ENCODE measurements at regions not wholly inside any gene's neighbourhood (a gene's known extent, or its start where the extent isn't known, plus 50 kb on each side); places are given as distances from the start of the nearest gene placed in this dataset.
"Not testable (repeated sequence)": the region's sequence is repeated elsewhere in the genome, so short reads cannot be mapped to it uniquely, and the experiment has no call there.

DNA sequence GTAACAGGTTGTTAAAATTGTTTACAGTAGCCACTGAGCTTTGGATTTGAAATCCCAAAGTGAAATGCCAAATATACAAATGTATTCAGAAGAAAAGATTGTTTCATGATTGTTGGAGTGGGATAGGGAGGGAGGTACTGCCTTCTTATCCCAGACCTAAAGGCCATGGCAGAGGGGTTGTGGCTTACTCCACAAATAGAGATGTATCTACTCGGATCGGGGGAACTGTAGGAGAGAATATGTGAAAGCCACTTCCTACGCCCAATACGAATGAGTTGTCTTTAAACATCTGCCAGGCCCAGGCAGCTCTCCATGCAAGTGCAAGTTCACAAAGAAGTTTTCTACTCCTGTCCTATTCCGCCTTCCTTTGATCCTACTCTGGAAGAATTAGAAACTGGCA is 150.2 kb upstream of the PRSS12 start:
- not testable (repeated sequence) for H3K4me3 ChIP-seq (ENCODE audit: low read length)

- not testable (repeated sequence) for H3K4me3 ChIP-seq (ENCODE audit: low read length)
Measured at GRCh38 chr4:118504927-118505326, 152.1 kb upstream of the PRSS12 start.

- H3K4me3 ChIP-seq (ENCODE audit: low read length): not testable (repeated sequence)
Measured at GRCh38 chr4:118505491-118505890, 152.7 kb upstream of the PRSS12 start.

GRCh38 chr4:118512870-118513269 is 160.1 kb upstream of the PRSS12 start:
- not testable (repeated sequence) for H3K4me3 ChIP-seq (ENCODE audit: low read length)

- H3K4me3 ChIP-seq (ENCODE audit: low read length): not testable (repeated sequence)
Measured at GRCh38 chr4:118514332-118514731, 161.5 kb upstream of the PRSS12 start.

DNA sequence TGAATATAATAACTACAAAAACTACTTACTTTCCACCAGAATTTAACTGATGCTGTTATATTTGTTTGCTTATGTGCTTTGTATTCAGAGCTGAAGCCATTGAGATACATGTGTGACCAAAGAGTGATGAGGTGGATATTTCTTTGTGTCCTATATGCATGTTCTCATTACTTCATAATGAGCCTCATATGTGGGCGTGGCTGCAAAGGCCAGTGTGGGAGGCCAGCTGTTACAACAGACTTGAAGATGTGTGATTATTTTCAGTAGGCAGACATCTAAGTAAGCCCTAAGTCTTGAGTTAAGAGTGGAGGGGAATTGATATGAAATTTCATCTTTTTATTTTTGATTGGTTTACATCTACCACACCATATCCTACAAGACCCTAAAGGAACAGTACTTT is 163.3 kb upstream of the PRSS12 start:
- not testable (repeated sequence) for H3K4me3 ChIP-seq (ENCODE audit: low read length)

GRCh38 chr4:118530107-118530506 is 155.1 kb upstream of the METTL14 start:
- H3K4me3 ChIP-seq (ENCODE audit: low read length): not testable (repeated sequence)

- not testable (repeated sequence) for H3K4me3 ChIP-seq (ENCODE audit: low read length)
Measured at GRCh38 chr4:118531947-118532346, 153.2 kb upstream of the METTL14 start.

GRCh38 chr4:118535788-118536187 is 149.4 kb upstream of the METTL14 start:
- H3K4me3 ChIP-seq (ENCODE audit: low read length): not testable (repeated sequence)

DNA sequence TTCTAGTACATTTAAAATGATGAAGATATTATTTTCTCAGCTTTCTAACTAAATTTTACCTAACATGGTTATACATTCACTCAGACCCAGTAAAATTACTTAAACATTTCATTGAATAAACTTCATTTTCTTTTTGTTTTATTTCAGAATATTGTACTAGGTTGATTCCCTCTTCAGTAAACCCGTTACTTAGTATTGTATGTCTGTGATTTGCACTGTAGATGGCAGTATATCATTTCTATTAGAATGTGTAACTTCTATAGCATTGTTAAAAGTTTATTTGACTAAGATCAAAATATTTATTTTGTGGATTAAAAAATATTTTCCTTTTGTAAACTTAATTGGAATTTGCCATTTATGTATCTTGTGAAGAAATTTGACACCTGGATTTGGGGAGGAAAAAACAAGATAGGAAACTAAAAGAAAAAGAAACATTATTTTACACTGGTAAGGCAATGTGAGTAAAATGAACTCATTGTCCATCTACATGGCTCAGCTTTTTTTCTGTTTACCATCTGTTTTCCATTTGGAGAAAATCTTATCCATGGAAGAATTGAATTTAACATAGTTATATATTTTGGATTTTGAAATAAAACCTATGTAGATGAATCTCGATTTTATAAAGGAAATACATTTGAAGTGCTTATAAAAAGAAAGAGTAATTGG is 145.6 kb upstream of the METTL14 start:
- H3K4me3 ChIP-seq (ENCODE audit: low read length): not testable (repeated sequence)

DNA sequence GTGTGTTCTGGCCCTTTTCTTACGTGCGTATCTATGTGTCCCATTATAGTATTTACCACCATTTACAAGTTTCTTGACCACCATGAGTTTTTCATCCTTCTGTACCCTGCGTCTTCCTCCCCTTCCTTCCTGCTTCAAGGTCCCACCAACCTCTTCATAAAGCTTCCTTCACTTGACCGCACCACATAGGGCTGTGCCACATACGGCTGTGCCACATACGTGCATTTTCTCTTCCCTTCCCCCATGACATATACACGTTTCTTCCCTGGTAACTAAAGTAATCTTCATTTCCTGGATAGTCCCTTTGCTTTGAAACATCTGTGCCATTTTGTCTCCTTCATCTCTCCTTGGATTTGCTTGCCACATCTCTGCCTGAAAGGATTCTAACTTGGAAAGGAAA is 128.6 kb upstream of the METTL14 start:
- not testable (repeated sequence) for H3K4me3 ChIP-seq (ENCODE audit: low read length)

DNA sequence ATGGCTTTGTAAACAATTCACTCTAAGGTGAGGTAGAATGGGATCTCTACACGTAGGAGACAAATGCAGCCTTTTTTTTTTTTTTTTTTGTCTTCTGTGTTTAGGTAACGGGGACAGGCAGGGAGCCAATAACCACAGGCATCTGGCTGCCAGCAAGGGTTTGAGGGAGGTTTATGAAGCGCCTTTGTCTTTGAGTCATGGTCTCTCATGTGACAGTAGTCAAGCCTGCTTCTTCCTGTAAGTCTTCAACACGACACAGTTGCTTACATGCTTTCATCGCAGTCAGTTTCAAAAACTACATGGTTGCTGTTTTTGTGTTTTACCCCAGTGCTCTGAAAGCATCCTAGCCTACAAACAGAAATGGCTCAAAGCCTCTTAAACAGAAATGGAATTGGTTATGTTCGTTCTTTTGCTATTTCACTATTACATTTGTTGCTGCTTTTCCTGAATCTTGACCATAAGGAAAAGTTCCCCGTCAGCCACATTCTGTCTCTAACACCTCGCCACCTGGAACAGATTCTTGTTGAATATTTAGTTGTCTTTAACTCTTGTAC is 127.8 kb upstream of the METTL14 start:
- no peak overlapping the region for H3K4me3 ChIP-seq (ENCODE audit: low read length)
- TF ChIP-seq ZNF274 (IDR thresholded peaks at IDR 0.05; ENCODE audit: low read depth, low read length): no peak

DNA sequence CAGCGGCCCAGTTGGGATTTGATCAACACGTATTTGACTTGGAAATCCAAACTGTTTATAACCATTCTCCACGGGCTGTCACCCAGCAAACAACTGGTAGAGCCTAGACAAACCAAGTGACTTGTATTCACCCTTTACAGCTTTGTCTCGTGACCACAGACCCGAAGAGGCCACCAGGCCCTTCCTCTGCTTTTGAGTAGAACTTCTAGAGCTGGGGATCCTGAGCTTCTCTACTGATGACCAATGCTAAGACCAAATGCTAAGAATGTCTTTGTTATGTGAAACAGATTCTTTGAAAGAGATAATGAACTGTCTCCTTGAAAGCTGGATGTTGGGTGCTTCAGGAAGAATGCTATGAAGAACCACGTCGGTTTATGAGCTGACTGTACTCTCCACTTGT is 127.0 kb upstream of the METTL14 start:
- H3K4me3 ChIP-seq (ENCODE audit: low read length): not testable (repeated sequence)

DNA sequence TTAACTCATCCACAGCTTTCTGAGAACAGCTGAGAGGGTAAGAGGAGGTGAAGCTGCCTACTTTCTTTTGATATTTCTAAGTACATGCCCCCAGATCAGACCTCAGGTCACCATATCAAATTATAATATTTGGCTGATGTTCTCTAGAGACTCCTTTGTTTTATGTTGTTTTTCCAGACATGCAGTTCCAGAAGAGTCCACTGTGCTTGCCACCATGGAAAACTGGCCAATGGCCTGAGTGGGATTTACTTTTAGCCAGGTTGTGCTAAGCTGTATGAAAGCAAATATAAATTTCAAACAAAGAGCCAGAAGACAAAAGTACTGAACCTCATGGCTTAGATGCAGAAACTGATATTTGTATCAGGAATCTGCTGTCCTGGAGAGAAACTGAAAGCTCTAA is 123.6 kb upstream of the METTL14 start:
- H3K4me3 ChIP-seq (ENCODE audit: low read length): not testable (repeated sequence)

- H3K4me3 ChIP-seq (ENCODE audit: low read length): not testable (repeated sequence)
Measured at GRCh38 chr4:118566003-118566513, 119.1 kb upstream of the METTL14 start.

DNA sequence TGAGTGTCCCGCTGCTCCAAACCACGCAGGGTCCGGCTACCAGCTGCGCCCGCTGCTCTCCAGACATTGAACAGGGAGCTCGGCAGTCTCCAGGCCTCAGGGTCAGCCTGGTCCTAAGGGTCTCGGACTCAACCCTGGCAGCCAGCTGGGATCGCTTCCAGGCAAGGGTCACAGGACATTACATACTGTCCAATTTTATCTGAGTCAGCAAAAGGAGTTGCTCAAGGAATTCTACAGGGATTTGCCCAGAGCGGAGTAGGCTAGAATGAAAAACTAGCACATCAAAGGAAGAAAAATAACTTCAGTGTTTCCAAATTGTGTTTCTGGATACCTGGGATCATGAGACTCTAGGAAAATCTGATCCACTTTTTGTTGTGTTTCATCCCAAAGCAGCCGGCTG is 112.2 kb upstream of the METTL14 start:
- not testable (repeated sequence) for H3K4me3 ChIP-seq (ENCODE audit: low read length)

DNA sequence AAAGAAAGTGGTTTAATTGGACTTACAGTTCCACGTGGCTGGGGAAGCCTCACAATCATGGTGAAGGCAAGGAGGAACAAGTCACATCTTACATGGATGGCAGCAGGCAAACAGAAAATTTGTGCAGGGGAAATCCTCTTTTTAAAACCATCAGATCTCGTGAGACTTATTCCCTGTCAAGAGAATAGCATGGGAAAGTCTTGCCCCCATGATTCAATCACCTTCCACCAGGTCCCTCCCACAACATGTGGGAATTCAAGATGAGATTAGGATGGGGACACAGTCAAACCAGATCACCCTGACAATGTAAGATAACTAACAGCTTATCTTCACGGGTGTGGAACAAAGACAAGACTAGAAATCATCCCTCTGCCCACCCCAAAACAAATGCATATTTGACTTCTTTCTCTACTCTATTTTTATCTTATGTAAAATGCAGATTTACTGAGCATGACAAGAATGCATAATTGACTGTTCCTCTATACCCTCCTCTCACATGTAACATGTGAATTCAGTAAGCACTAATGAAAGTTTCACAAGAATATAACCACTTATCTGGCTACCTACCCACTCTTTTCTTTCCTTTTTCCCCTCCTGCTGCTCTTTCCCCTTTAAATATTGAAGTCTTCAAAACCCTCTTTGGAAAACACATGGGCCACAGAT is 110.8 kb upstream of the METTL14 start:
- H3K4me3 ChIP-seq (ENCODE audit: low read length): not testable (repeated sequence)

GRCh38 chr4:118575057-118575456 is 110.1 kb upstream of the METTL14 start:
- H3K4me3 ChIP-seq (ENCODE audit: low read length): not testable (repeated sequence)

DNA sequence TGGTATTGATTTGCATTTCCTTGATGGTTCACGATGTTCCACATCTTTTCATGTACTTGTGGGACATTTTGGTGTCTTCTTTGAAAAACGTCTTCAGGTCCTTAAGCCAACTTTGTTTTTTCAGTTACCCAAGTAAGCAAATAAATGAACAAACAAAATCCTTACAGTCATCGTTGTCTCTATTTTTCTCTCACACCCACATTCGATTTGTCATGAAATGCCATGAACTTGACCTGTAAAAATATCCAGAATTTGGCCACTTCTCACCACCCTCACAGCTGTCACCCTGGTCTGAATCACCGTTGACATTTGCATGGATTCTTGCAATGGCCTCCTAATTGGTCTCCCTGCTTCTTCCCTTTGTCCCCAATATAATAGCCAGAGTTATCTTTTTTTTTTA is 109.5 kb upstream of the METTL14 start:
- not testable (repeated sequence) for H3K4me3 ChIP-seq (ENCODE audit: low read length)

DNA sequence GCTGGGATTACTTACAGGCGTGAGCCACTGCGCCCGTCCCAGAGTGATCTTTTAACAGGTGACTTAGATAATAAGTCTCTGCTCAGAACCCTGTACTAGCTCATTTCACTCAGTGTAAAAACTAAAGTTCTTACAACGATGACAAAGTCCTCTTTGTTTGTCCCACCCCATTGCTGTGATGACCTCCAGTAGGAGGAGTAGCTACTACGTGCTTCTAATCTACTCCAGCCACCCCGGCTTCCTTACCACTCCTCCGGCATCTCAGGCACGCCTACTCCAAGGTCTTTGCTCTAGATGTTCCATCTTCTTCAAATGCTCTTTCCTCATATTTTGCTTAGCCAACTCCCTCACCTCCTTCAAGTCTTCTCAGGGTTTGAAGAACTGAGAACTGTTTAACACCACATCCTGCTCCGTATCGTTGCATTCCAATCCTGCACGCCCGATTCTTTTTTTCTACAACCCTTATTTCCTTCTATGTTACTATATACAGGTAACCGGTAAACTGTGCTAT is 108.4 kb upstream of the METTL14 start:
- H3K4me3 ChIP-seq (ENCODE audit: low read length): not testable (repeated sequence)
